OCI-LY7 (cell line): ENCODE measurements at regions not wholly inside any gene's neighbourhood (a gene's known extent, or its start where the extent isn't known, plus 50 kb on each side); places are given as distances from the start of the nearest gene placed in this dataset.

Experiments used
- BruUV-seq: library from RNA; stranded (reverse); fragments of 400-500 nt; replicated peaks from 2 replicates; lab custom pipeline; 2021; lab: Mats Ljungman, UMichigan
- CTCF ChIA-PET: fragments of 300-600 bp; sonication (Branson Sonifier 250); formaldehyde crosslinking; loops from one replicate; lab custom pipeline; 2022; ENCODE audit warnings: antibody characterized with exemption; ENCODE audit not compliant: unreplicated experiment; lab: Charles Lee
- POLR2A ChIA-PET: fragments of 300-600 bp; sonication (Branson Sonifier 250); formaldehyde crosslinking; loops from one replicate; lab custom pipeline; 2022; ENCODE audit warnings: antibody characterized with exemption; lab: Charles Lee
- DNase-seq: peaks from one replicate; pipeline ENCODE4 v3.0.0-alpha.2; 2015; ENCODE audit warnings: low spot score
- H2AFZ ChIP-seq: fragments of 200-600 bp; sonication (generic), shearing (Covaris generic); 2 replicates; pipeline ENCODE4 v1.6.1; 2014; ENCODE audit warnings: mild to moderate bottlenecking, antibody characterized with exemption, low read length, moderate library complexity
- H3K27ac ChIP-seq: fragments of 200-600 bp; sonication (generic); 2 replicates; pipeline ENCODE4 v1.5.1; 2014; ENCODE audit warnings: mixed run types, low read depth, mild to moderate bottlenecking, moderate library complexity, low read length, inconsistent platforms; ENCODE audit not compliant: poor library complexity, severe bottlenecking
- H3K36me3 ChIP-seq: fragments of 200-600 bp; sonication (generic); 2 replicates; pipeline ENCODE4 v1.6.1; 2014; ENCODE audit warnings: mild to moderate bottlenecking, antibody characterized with exemption, low read length, moderate library complexity, mixed read lengths; ENCODE audit not compliant: insufficient read depth
- H3K4me1 ChIP-seq: fragments of 200-600 bp; sonication (generic); 2 replicates; pipeline ENCODE4 v1.5.1; 2014; ENCODE audit warnings: mild to moderate bottlenecking, low read length; ENCODE audit not compliant: insufficient read depth, poor library complexity, severe bottlenecking
- H3K4me2 ChIP-seq: fragments of 200-600 bp; sonication (generic); 2 replicates; pipeline ENCODE4 v1.6.1; 2014; ENCODE audit warnings: mild to moderate bottlenecking, low read length
- H3K4me3 ChIP-seq: fragments of 200-600 bp; sonication (generic); 2 replicates; pipeline ENCODE4 v1.5.1; 2014; ENCODE audit warnings: mild to moderate bottlenecking, low read depth, low read length; ENCODE audit not compliant: poor library complexity, severe bottlenecking
- H3K79me2 ChIP-seq: fragments of 200-600 bp; sonication (generic); 2 replicates; pipeline ENCODE4 v1.6.1; 2016; ENCODE audit warnings: low read depth, mild to moderate bottlenecking, low read length, moderate library complexity, mixed read lengths; ENCODE audit not compliant: insufficient read depth
- H3K9me2 ChIP-seq: fragments of 200-600 bp; sonication (generic); 2 replicates; pipeline ENCODE4 v1.6.1; 2016; ENCODE audit warnings: mild to moderate bottlenecking, low read length, mixed read lengths; ENCODE audit not compliant: insufficient read depth
- H3K9me3 ChIP-seq: fragments of 200-600 bp; sonication (generic); 2 replicates; pipeline ENCODE4 v1.6.1; 2014; ENCODE audit warnings: mild to moderate bottlenecking, mixed run types, low read length, mixed read lengths
- H4K20me1 ChIP-seq: fragments of 200-600 bp; sonication (generic); 2 replicates; pipeline ENCODE4 v1.6.1; 2014; ENCODE audit warnings: mild to moderate bottlenecking, antibody characterized with exemption, low read length, moderate library complexity, mixed read lengths; ENCODE audit not compliant: insufficient read depth
- EZH2phosphoT487 ChIP-seq: fragments of 200-600 bp; sonication (generic); IDR thresholded peaks from 2 replicates; pipeline ENCODE4 v1.6.1; 2018; ENCODE audit warnings: low read depth, borderline replicate concordance, mild to moderate bottlenecking, mixed run types, antibody characterized with exemption, low read length, moderate library complexity, mixed read lengths
- intact Hi-C: fragments of 100-400 bp; cut with micrococcal nuclease; formaldehyde crosslinking; loops from one replicate; pipeline ENCODE4 v1.10.0; 2022; ENCODE audit not compliant: unreplicated experiment
- TF ChIP-seq, protein P1 (sequence below): fragments of 200-600 bp; sonication (generic); conservative IDR thresholded peaks from 2 replicates; pipeline ENCODE4 v1.5.1; 2014; ENCODE audit warnings: mild to moderate bottlenecking, antibody characterized with exemption, low read length, moderate library complexity, mixed read lengths

DNA sequence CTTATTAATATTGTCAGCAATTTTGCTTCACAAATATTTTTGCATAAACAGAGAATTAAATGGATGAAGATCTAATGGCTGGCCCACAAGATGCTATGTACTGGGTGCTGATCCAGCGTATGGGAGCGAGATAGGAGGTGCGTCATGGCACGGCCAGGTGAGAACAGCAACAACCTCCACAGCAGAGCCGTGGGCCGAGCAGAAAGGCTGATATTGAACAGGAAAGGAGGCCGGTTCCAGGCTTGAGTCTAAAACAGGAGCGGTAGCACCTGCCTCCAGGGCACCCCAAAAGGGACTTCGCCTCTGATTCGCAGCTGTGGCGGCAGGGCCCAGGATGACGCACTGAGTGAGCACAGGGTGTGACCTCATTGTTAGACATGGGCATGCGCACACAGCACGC lies 1502.1 kb downstream of the TBC1D22A start:
- intact Hi-C loops = no loop called here
- no peak overlapping the region for H3K4me3 ChIP-seq
- no peaks in the 10 kb centered on the region for H3K4me1 ChIP-seq
- H3K4me2 ChIP-seq = no peak overlapping the region
- no TSS peak for BruUV-seq
- TF ChIP-seq, protein P1, sequence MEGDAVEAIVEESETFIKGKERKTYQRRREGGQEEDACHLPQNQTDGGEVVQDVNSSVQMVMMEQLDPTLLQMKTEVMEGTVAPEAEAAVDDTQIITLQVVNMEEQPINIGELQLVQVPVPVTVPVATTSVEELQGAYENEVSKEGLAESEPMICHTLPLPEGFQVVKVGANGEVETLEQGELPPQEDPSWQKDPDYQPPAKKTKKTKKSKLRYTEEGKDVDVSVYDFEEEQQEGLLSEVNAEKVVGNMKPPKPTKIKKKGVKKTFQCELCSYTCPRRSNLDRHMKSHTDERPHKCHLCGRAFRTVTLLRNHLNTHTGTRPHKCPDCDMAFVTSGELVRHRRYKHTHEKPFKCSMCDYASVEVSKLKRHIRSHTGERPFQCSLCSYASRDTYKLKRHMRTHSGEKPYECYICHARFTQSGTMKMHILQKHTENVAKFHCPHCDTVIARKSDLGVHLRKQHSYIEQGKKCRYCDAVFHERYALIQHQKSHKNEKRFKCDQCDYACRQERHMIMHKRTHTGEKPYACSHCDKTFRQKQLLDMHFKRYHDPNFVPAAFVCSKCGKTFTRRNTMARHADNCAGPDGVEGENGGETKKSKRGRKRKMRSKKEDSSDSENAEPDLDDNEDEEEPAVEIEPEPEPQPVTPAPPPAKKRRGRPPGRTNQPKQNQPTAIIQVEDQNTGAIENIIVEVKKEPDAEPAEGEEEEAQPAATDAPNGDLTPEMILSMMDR = no peak
- no peak for TF ChIP-seq EZH2phosphoT487
- DNase-seq = no peak
- POLR2A ChIA-PET = no interaction called here
- no peaks in the 10 kb centered on the region for H3K9me2 ChIP-seq
- H3K79me2 ChIP-seq = no peaks in the 10 kb centered on the region
- no peaks in the 10 kb centered on the region for H3K9me3 ChIP-seq
- H4K20me1 ChIP-seq = no peaks in the 10 kb centered on the region
- H3K36me3 ChIP-seq = no peaks in the 10 kb centered on the region
- H2AFZ ChIP-seq = no peak overlapping the region
- H3K27ac ChIP-seq = no peak overlapping the region
- CTCF ChIA-PET = no interaction called here

GRCh38 chr22:48263791-48264351 lies 1501.4 kb downstream of the TBC1D22A start:
- H3K9me2 ChIP-seq = no peaks in the 10 kb centered on the region
- H3K9me3 ChIP-seq = no peaks in the 10 kb centered on the region
- no TSS peak for BruUV-seq
- no peaks in the 10 kb centered on the region for H3K79me2 ChIP-seq
- H3K4me2 ChIP-seq = no peak overlapping the region
- no peak for DNase-seq
- H3K4me1 ChIP-seq = no peaks in the 10 kb centered on the region
- no peak for TF ChIP-seq EZH2phosphoT487
- TF ChIP-seq, protein P1 = no peak
- H3K27ac ChIP-seq = no peak overlapping the region
- H3K4me3 ChIP-seq = no peak overlapping the region
- POLR2A ChIA-PET = interaction anchor here (0.6 kb wide), 1 partner anchor 583 kb away, joined by 3 read pairs; no protein-coding TSS in a partner anchor
- intact Hi-C loops = no loop called here
- CTCF ChIA-PET = no interaction called here
- no peaks in the 10 kb centered on the region for H4K20me1 ChIP-seq
- no peak overlapping the region for H2AFZ ChIP-seq
- H3K36me3 ChIP-seq = no peaks in the 10 kb centered on the region

DNA sequence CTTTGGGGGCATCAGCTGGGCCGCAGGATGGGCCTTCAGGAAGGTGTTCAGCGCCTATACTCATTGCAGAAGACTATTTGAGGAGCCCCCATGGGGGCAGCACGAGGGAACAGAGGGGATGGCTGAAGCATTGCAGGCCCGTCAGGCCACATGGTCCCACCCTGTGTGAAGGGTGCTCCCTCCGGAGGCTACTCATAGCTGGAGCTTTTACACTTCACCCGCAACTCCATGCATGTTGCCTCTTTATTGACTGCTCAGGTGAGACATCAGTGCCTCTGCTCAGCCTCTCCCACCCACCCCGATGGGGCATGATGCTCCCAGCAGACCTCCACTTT lies 1500.9 kb downstream of the TBC1D22A start:
- intact Hi-C loops = no loop called here
- no peaks in the 10 kb centered on the region for H3K9me3 ChIP-seq
- ChIA-PET POLR2A (no interaction called here), CTCF (no interaction called here)
- H2AFZ ChIP-seq = no peak overlapping the region
- no peak overlapping the region for H3K4me2 ChIP-seq
- BruUV-seq = no TSS peak
- no peak for DNase-seq
- no peaks in the 10 kb centered on the region for H3K9me2 ChIP-seq
- H3K79me2 ChIP-seq = no peaks in the 10 kb centered on the region
- no peak overlapping the region for H3K4me3 ChIP-seq
- H3K36me3 ChIP-seq = no peaks in the 10 kb centered on the region
- H4K20me1 ChIP-seq = no peaks in the 10 kb centered on the region
- no peak for TF ChIP-seq EZH2phosphoT487
- TF ChIP-seq, protein P1 = no peak
- H3K4me1 ChIP-seq = no peaks in the 10 kb centered on the region
- H3K27ac ChIP-seq = no peak overlapping the region
